Neural cell (in vitro differentiated cells): ENCODE measurements at regions not wholly inside any gene's neighbourhood (a gene's known extent, or its start where the extent isn't known, plus 50 kb on each side); places are given as distances from the start of the nearest gene placed in this dataset.

Experiments
- H2AFZ ChIP-seq: fragments of 200-600, 300-800 bp; sonication (generic), shearing (Covaris generic); 2 replicates; pipeline ENCODE4 v1.6.0; 2014; ENCODE audit warnings: low read depth, mild to moderate bottlenecking, antibody characterized with exemption, low read length, moderate library complexity
- H3F3A ChIP-seq: fragments of 200-600 bp; shearing (Covaris generic); 2 replicates; pipeline ENCODE4 v1.6.1; 2016; ENCODE audit warnings: mild to moderate bottlenecking, moderate library complexity, mixed read lengths, antibody characterized with exemption, low read length; ENCODE audit not compliant: insufficient read depth, poor library complexity, severe bottlenecking
- H3K27ac ChIP-seq: fragments of 200-600, 300-800 bp; sonication (generic), shearing (Covaris generic); 2 replicates; pipeline ENCODE4 v1.5.1; 2014; ENCODE audit warnings: mild to moderate bottlenecking, low read length, moderate library complexity
- H3K27me3 ChIP-seq: fragments of 300-800, 200-600 bp; sonication (generic), shearing (Covaris generic); 2 replicates; pipeline ENCODE4 v1.6.0; 2014; ENCODE audit warnings: mild to moderate bottlenecking, low read depth, low read length, moderate library complexity; ENCODE audit not compliant: insufficient read depth
- H3K36me3 ChIP-seq: fragments of 300-800, 200-600 bp; sonication (generic), shearing (Covaris generic); 2 replicates; pipeline ENCODE4 v1.5.1; 2014; ENCODE audit warnings: mild to moderate bottlenecking, antibody characterized with exemption, low read length, moderate library complexity; ENCODE audit not compliant: insufficient read depth
- H3K4me2 ChIP-seq: fragments of 300-800, 200-600 bp; sonication (generic), shearing (Covaris generic); 2 replicates; pipeline ENCODE4 v1.6.0; 2014; ENCODE audit warnings: mild to moderate bottlenecking, low read length
- H3K4me3 ChIP-seq: fragments of 300-800, 200-600 bp; sonication (generic), shearing (Covaris generic); 2 replicates; pipeline ENCODE4 v1.5.1; 2014; ENCODE audit warnings: mild to moderate bottlenecking, low read length, moderate library complexity
- H3K79me2 ChIP-seq: fragments of 200-600 bp; shearing (Covaris generic); replicated peaks from 2 replicates; pipeline ENCODE4 v1.6.0; 2014; ENCODE audit warnings: mild to moderate bottlenecking, low read length, moderate library complexity; ENCODE audit not compliant: insufficient read depth
- H3K9ac ChIP-seq: fragments of 300-800, 200-600 bp; sonication (generic), shearing (Covaris generic); 2 replicates; pipeline ENCODE4 v1.6.1; 2016; ENCODE audit warnings: mild to moderate bottlenecking, low read length, mixed read lengths
- H3K9me2 ChIP-seq: fragments of 200-600 bp; shearing (Covaris generic); 2 replicates; pipeline ENCODE4 v1.6.1; 2016; ENCODE audit warnings: mild to moderate bottlenecking, low read length, mixed read lengths; ENCODE audit not compliant: insufficient read depth
- H3K9me3 ChIP-seq: fragments of 200-600, 300-800 bp; sonication (generic), shearing (Covaris generic); 2 replicates; pipeline ENCODE4 v1.6.1; 2016; ENCODE audit warnings: mild to moderate bottlenecking, mixed run types, low read length, moderate library complexity, mixed read lengths
- H4K20me1 ChIP-seq: fragments of 200-600 bp; shearing (Covaris generic); 2 replicates; pipeline ENCODE4 v1.6.1; 2016; ENCODE audit warnings: mild to moderate bottlenecking, mixed run types; ENCODE audit not compliant: insufficient read depth
- CTCF ChIP-seq: fragments of 450-650 bp; IDR thresholded peaks from 2 replicates; pipeline ENCODE4 v1.5.1; 2014; ENCODE audit warnings: antibody characterized with exemption, mild to moderate bottlenecking, moderate library complexity; ENCODE audit not compliant: poor library complexity, severe bottlenecking
- EP300 ChIP-seq: fragments of 450-650 bp; conservative IDR thresholded peaks from 2 replicates; pipeline ENCODE4 v1.6.1; 2014; ENCODE audit warnings: antibody characterized with exemption, mild to moderate bottlenecking, moderate library complexity; ENCODE audit not compliant: poor library complexity, severe bottlenecking
- EZH2 ChIP-seq: fragments of 200-600, 300-800 bp; shearing (Covaris generic), sonication (generic); IDR thresholded peaks from 2 replicates; pipeline ENCODE4 v1.6.1; 2014; ENCODE audit warnings: antibody characterized with exemption, low read length, borderline replicate concordance, mild to moderate bottlenecking; ENCODE audit not compliant: insufficient read depth, poor library complexity, severe bottlenecking
- MXI1 ChIP-seq: fragments of 450-650 bp; conservative IDR thresholded peaks from 2 replicates; pipeline ENCODE4 v1.6.1; 2014; ENCODE audit warnings: antibody characterized with exemption, mild to moderate bottlenecking; ENCODE audit not compliant: poor library complexity, severe bottlenecking
- POLR2AphosphoS5 ChIP-seq: IDR thresholded peaks from 2 replicates; pipeline ENCODE4 v1.6.1; 2012
- RAD21 ChIP-seq: fragments of 450-650 bp; conservative IDR thresholded peaks from 2 replicates; pipeline ENCODE4 v1.6.1; 2014; ENCODE audit warnings: antibody characterized with exemption, mild to moderate bottlenecking, moderate library complexity
- REST ChIP-seq: IDR thresholded peaks from 2 replicates; pipeline ENCODE4 v1.6.1; 2012; ENCODE audit warnings: borderline replicate concordance
- SMC3 ChIP-seq: fragments of 450-650 bp; conservative IDR thresholded peaks from 2 replicates; pipeline ENCODE4 v1.6.1; 2014; ENCODE audit warnings: antibody characterized with exemption, mild to moderate bottlenecking, moderate library complexity; ENCODE audit not compliant: poor library complexity
- TAF1 ChIP-seq: IDR thresholded peaks from 2 replicates; pipeline ENCODE4 v1.6.1; 2012; ENCODE audit warnings: low read depth

- no peaks in the 10 kb centered on the region for H3K9me3 ChIP-seq
- TF ChIP-seq EZH2: no peak
- no peak for TF ChIP-seq POLR2AphosphoS5
- TF ChIP-seq SMC3: no peak
- TF ChIP-seq TAF1: no peak
- TF ChIP-seq CTCF: no peak
- TF ChIP-seq EP300: no peak
- TF ChIP-seq MXI1: no peak
- TF ChIP-seq REST: no peak
- TF ChIP-seq RAD21: no peak
- no peak overlapping the region for H3K9ac ChIP-seq
- no peaks in the 10 kb centered on the region for H3K9me2 ChIP-seq
- no peak overlapping the region for H3K27ac ChIP-seq
- H3K4me3 ChIP-seq: no peak overlapping the region
- no peaks in the 10 kb centered on the region for H3K36me3 ChIP-seq
- H4K20me1 ChIP-seq: no peaks in the 10 kb centered on the region
- H3K4me2 ChIP-seq: no peak overlapping the region
- H3F3A ChIP-seq: no peaks in the 10 kb centered on the region
- no peaks in the 10 kb centered on the region for H3K27me3 ChIP-seq
- no peaks in the 10 kb centered on the region for H3K79me2 ChIP-seq
- no peak overlapping the region for H2AFZ ChIP-seq
These were observed 1211.0 kb downstream of the TYW1 start for GRCh38 chr7:68207676-68208075.

GRCh38 chr7:68209486-68209885, 1212.9 kb downstream of the TYW1 start:
- Histone ChIP-seq H3K27me3 (no peaks in the 10 kb centered on the region), H3K4me3 (no peak overlapping the region), H3K9ac (no peak overlapping the region), H3F3A (no peaks in the 10 kb centered on the region), H2AFZ (no peak overlapping the region), H3K9me3 (no peaks in the 10 kb centered on the region), H3K27ac (no peak overlapping the region), H3K9me2 (no peaks in the 10 kb centered on the region), H3K36me3 (no peaks in the 10 kb centered on the region), H3K79me2 (no peaks in the 10 kb centered on the region), H4K20me1 (no peaks in the 10 kb centered on the region), H3K4me2 (no peak overlapping the region)
- TF ChIP-seq MXI1: no peak
- no peak for TF ChIP-seq EP300
- no peak for TF ChIP-seq SMC3
- no peak for TF ChIP-seq RAD21
- TF ChIP-seq CTCF: no peak
- TF ChIP-seq REST: no peak
- no peak for TF ChIP-seq POLR2AphosphoS5
- no peak for TF ChIP-seq TAF1
